ENCODE measurements at regions not wholly inside any gene's neighbourhood (a gene's known extent, or its start where the extent isn't known, plus 50 kb on each side); places are given as distances from the start of the nearest gene placed in this dataset.

- TF ChIP-seq TAF1 (IDR thresholded peaks at IDR 0.05; ENCODE audit: borderline replicate concordance, insufficient read depth, low read length) (no peak), REST (IDR thresholded peaks at IDR 0.05; ENCODE audit: insufficient read depth in 1 of 2, low read depth in 2 of 2, low read length in 2 of 2) (no peak), FOXP2 (optimal IDR thresholded peaks at IDR 0.05; ENCODE audit: borderline replicate concordance, extremely low read depth, extremely low read length, insufficient read depth) (no peak), POLR2AphosphoS5 (IDR thresholded peaks at IDR 0.05; ENCODE audit: low read depth, low read length) (no peak), SIN3A (IDR thresholded peaks at IDR 0.05; ENCODE audit: borderline replicate concordance, insufficient read depth, low read length) (no peak)
Measured at GRCh38 chr3:41129731-41130130, 69.6 kb upstream of the CTNNB1 start.

All from PFSK-1 (cell line).